HG03442 (cell line): ENCODE measurements at regions not wholly inside any gene's neighbourhood (a gene's known extent, or its start where the extent isn't known, plus 50 kb on each side); places are given as distances from the start of the nearest gene placed in this dataset.
"Not testable (repeated sequence)": the region's sequence is repeated elsewhere in the genome, so short reads cannot be mapped to it uniquely, and the experiment has no call there.

Source experiments
- ATAC-seq: cut with Tn5 transposase; IDR thresholded peaks from one replicate; pipeline ENCODE4 v1.9.1; 2021; ENCODE audit warnings: mild to moderate bottlenecking, moderate library complexity; ENCODE audit not compliant: unreplicated experiment

DNA sequence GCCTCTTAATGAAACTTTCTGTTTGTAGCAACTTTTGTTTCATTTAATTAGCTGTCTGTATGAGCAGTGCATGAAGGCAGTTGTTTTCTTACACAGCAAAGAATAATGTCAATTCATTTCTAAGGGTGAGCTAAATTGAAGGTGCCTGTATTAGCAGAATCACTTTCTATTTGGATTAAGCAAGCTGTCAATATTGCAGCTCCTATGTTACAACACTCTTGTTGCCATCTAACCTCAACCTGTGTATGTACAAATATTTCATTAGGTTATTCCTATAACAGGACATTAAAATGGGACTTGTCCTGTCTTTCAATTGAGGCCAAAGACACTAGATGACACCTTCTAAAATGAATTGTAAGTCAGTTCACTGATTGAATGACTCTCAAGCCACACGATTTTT, 647.5 kb downstream of the UTRN start:
- ATAC-seq: no peak

DNA sequence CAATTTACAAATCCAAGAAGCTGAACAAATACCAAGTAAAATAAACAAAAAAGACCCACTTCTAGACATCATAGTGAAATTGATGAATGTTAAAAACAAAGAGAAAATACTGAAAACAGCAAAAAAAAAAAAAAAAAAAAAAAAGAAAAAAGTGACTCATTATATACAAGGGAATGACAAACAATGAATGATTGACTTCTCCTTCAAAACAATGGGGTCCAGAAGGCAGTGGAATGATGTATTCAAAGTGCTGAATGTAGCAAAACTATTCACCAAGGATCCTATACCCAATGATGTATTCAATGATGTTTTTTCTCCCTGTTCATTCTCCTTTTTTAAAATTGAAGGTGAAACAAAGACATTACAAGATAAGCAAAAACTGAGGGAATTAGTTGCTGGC, 650.0 kb downstream of the UTRN start:
- ATAC-seq: no peak

DNA sequence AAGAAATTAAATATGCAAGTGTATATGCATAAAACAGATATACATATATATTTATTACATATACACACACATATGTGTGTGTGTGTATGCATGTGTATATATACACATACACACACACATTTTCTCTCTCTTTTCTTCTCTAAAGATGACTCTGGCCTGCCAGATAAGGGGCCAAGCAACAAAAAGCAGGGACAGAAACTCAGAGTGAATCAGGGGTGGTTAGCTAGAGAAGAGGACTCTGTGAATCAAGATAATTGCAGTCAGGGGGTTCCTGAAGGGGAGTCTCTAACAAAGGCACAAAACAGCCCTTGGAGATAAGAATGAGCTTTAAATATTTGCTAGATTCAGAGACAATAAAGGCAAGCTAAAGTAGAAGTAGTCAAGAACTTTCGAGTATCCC, 650.5 kb downstream of the UTRN start:
- ATAC-seq: no peak

DNA sequence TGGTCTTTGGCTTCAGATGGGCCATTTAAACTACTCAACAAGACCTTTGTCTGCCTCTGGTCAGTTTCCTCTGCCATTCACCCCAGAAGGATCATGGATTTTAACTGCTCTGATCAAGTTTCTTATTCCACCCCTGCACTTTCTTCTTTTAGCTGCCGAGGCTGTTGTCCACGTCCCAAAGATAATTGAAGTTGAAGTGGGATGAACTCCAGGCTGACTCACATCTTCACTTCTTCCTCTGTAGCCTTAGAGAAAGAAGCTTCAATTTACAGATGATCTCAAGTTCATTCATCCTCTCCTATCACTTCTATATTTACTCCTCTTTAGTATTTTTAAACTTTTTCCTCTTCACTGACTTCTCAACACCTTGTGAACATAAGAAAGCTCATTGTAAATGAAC, 651.6 kb downstream of the UTRN start:
- no peak for ATAC-seq

DNA sequence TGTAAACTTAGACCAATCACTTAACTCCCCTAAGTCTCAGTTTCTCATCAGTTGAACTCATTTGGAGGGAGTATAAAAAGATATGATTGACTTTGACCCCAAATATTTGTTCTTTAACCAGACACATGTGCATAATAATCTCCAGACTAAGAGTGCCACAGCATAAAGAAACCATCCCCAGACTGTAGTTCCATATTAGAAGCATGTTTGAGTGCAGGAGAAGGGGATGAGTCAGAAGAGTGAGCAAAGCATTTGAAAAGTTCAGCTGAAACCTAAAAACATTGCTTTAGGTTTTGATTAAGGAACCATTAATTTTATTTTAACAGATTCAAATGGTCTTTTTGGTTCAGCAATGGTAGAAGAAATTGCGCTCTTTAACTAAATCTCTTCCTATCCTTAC, 654.8 kb downstream of the UTRN start:
- no peak for ATAC-seq

DNA sequence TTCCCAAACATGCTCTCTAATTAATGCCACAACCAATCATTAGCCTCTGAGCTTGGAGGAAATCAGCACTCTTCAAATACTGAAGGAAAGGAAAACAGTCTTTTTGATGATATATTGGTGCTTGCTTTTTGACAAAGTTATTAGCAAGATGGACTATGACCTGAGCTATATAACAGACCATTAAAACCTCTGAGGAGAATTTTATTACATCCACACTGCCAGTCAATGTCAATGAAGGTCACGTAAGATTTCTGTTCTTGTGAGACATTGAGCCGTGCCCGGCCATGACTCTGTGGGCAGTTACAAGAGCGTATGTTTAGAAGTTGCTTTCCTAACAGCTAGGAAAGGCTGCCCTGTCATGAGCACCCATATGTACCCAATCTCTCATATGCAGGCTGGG, 659.0 kb downstream of the UTRN start:
- no peak for ATAC-seq

DNA sequence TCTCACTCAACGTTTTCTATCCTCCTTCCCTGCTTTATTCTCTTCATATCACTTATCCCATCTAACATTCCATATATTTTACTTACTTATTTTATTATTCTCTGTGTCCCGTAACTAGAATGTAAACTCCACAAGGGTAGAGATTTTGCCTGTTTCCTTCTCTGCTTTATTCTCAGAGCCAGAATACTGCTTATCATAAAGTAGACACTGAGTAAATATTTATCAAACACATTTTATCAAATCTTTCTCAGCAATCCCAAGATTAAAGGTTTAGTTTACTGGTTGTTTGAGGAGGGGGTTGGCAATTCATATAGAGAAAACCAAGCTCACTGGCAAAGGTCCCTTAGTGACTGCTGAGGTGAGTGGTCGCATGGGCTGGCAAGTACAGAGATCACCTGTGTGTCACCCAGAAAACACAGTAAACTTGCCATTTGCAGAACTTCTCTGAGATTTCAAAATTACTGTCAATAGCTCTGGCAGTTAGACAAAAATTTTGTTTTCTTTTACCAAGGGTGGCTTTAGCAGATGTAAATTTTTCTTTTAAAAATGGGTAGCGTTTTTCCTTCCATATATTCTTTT, 662.4 kb downstream of the UTRN start:
- ATAC-seq: no peak

DNA sequence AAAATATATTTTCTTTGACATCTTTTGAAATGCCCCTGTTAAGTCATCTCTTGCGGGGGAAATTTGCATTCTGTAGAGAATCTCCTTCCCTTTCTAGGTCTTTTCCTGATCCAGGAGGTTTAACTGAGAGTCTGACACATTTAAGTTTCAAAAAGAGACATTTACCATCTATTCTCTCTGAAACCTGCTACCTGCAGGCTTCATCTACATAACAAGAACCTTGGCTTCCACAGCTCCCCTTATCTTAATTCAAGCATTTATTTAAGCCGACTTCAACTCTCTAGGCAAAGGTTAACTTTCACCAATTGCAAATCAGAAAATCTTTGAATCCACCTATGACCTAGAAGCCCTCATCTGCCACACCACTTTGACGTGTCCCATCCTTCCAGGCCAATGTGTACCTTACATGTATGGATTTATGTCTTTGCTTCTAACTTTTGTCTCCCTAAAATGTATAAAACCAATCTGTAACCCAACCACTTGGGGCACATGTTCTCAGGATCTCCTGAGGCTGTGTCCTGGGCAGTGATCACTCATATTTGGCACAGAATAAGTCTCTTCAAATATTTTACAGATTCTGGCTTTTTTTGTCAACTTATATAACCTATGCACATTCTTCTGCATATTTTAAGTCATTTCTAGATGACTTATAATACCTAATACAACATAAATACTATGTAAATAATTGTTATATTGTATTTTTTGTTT, 666.7 kb downstream of the UTRN start:
- no peak for ATAC-seq

DNA sequence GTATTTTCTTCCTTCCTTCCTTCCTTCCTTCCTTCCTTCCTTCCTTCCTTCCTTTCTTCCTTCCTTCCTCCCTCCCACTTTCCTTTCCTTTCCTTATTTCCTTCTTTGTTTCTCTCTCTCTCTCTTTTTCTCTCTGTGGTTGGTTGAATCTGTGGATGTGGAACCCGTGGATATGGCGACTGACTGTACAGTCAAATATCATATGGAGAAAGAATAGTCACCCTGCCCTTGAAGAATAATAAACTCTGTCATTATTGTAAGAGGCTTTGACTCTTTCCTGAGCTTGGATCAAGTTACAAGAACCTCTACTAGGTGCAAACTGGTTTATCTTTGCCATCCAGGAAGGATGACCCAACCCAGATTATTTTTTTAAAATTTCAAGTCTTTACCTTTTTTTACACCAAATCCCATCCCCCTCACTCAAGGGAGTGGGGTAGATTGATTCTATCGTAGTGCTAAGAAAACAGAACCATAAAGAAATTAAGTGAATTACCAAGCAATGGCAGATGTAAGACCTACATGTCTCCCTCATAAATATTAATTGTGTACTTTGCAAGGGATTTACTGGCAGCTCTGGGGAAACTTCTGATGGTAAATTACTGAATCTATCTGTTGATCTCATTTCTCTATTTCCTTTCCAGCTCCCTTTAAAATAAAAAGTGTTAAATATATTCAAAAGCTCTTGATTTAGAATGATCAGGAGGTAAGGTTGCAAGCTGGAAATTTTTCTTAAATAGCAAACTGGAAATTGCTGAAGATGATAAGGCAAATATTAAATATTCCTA, 667.5 kb downstream of the UTRN start:
- no peak for ATAC-seq

DNA sequence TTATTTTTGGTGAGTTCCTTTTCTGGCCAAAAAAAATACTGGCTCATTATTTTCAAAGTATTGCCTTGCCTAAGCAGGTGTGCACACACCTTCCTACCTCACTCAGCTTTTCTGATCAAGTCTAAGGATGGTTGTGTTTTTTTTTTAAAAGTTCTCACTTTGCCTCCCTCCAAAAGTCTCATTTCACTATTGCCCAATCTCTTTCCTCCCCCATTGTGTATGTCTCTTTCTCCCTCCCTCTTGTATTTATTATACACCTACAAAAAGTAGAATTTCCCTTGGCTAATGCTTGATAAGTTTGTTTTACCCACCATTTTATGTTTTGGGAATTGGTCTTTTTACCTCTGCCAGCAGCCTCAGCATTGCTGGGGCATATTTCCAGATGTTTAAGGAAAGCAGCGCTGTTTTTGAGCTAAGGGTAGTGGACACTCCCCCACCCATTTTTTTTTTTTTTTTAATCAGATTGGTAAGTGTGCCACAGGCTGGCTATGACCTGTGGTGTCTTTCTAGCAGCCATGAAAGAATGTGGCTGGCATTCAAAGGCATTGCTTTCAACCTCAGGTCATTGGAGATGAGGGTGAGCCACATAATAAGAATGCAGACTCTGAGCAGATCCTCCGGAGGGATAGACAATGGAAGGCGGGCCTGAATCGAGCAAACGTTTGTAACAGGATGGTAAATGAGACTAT, 668.6 kb downstream of the UTRN start:
- no peak for ATAC-seq

DNA sequence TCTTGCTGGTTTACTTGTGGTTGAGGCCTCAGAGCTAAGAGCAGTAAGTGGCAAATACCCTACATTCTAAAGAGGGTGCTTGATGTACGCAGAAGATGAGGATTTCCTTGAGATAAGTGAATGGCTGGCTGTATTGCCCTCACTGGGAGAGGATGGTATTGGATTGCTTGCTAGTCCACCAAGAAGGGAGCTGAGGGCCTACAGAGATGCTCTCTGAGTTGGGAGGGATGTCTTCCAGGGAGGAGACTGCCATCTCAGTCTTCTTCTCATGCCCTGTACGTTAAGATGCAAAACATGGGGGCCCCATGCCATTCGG, 669.1 kb downstream of the UTRN start:
- ATAC-seq: no peak

DNA sequence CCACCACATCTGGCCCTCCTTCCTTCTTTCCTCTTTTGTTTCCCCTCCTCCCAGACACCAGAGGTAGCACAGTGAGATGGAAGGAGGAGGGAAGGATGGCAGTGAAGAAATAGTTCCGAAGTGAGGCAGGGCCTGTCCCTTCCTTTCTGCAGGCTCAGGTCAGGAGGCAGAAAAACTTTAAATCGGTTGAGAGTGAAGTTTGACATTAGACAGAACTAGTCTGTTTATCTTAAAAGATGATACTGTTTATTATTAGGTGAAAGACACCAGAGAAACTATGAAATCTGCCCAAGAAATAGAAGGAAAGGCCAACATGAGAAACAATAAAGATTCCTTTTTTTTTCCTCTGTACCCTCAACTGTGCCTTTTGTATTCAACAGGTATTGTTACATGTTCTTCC, 670.3 kb downstream of the UTRN start:
- ATAC-seq: no peak

DNA sequence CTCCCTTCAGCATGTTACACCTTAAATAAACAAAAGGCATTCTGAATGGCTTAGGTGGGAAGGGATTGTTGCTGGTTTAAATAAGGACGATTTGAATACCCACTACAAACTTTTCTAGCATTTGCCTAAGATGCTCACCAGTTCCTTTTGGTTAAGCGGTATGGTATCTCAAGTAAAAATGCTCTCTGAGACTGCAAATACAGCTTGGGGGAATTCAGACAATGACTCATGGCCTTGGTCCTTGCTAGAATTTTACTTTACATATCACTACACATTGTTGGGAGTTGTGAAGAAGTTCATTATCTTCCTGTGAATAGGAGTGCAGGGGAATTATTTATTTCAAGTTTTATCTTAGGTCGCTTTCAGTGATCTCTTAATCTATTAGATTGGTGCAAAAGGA, 670.7 kb downstream of the UTRN start:
- ATAC-seq: no peak

DNA sequence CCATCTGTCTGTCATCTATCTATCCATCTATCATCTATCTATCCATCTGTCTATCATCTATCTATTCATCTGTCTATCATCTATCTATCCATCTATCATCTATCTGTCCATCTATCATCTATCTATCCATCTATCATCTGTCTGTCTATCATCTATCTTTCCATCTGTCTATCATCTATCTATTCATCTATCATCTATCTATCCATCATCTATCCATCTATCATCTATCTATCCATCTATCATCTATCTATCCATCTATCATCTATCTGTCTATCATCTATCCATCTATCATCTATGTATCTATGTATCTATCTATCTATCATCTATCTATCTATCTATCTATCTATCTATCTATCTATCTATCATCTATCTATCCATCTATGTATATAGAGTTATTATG, 671.6 kb downstream of the UTRN start:
- not testable (repeated sequence) for ATAC-seq

DNA sequence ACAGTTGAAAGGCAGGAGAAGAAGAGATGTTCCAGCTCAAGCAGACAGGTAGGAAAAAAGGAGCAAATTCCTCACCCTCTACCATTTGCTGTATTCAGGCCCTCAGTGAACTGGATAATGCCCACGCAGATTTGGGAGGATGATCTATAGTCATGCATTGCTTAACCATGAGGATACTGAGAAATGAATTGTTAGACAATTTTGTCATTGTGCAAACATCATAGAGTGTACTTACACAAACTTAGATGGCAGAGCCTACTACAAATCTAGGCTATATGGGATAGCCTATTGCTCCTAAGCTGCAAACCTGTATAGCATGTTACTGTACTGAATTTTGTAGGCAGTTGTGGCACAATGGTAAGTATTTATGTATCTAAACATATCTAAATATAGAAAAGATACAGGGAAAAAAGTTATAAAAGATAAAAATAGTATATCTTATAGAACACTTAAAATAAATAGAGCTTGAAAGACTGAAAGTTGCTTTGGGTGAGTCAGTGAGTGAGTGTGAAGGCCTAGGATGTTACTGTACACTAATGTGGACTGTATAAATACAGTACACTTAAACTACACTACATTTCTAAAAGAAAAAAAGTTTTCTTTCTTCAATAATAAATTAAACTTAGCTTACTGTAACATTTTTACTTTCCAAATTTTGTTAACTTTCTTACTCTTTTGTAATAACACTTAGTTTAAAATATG, 672.3 kb downstream of the UTRN start:
- no peak for ATAC-seq

DNA sequence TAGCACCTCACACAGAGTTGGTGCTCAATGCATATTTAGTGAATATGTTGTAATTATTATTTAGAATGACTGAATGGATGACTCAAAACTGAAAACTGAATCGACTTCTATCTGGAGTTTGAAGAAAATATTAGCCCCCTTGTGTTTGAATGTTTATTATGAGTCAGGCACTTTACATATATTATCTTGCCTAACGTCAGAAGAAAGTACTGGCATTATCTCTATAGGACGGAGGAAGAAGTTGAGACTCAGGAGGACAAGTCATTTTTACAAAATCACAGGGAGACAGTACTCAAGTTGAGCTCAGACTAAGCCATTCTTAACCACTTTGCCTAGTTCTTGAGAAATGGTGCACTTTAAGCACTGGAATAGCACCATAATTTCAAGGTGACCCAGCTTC, 684.0 kb downstream of the UTRN start:
- ATAC-seq: no peak

DNA sequence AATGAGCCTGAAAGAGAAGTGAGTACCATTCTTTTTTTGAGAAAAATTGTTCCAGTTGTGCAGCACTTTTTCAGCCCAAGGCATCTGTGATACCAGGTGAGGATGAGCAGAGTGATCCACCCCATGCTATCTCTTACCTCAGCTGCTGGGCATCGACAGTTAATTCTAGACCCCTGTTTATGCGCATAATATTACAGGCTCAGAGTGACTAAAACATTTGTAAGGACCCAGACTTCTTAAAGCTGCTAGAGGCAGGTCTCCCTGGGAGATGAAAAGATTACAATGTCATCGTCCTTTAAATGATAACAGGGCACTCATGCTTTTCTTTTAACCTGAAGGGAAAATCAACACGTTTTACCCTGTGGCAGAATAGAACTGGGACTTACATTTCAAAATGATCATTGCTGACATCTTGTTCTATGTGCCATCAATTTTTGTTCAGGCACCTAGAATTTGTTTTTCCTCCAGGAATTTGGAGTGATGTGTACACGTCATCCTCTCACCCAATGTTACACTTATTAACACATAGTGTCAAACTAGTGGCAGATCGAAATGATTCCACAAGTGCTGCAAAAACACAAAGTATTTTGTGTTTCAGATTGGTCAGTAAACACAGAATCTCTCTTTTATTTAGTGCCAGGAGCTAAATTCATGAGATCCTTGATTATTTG, 684.6 kb downstream of the UTRN start:
- ATAC-seq: no peak

DNA sequence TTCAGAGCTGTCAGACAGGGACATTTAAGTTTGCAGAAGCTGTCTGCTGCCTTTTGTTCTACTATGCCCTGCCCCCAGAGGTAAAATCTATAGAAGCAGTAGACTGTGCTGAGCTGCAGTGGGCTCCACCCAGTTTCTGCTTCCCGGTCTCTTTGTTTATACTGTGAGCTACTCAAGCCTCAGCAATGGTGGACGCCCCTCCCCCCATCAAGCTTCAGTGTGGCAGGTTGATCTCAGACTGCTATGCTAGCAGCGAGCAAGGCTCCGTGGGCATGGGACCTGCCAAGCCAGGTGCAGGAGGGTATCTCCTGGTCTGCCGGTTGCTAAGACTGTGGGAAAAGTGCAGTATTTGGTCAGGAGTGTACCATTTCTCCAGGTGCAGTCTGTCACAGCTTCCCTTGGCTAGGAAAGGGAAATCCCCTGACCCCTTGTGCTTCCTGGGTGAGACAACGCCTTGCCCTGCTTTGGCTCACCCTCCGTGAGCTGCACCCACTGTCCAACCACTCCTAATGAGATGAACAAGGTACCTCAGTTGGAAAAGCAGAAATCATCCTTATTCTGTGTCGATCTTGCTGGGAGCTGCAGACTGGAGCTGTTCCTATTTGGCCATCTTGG, 692.2 kb downstream of the UTRN start:
- ATAC-seq: not testable (repeated sequence)

DNA sequence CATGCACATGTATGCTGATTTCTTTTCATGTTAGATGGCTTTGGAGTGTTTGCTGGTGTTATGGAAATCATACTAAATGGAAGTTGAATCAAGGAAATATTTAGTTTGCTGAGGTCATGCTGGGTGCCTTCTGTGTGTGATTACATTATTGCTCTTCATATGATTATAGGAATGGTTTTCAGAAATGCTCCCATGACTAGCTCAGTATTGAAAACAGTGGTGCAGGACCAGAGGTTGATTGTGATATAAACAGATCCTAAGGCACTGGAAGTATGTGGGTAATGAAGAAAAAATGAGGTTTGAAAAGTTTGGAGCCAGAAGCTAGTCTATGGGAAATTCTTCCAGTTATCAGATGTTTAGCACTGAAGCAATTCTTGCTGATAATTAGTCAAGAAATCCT, 693.1 kb downstream of the UTRN start:
- no peak for ATAC-seq

DNA sequence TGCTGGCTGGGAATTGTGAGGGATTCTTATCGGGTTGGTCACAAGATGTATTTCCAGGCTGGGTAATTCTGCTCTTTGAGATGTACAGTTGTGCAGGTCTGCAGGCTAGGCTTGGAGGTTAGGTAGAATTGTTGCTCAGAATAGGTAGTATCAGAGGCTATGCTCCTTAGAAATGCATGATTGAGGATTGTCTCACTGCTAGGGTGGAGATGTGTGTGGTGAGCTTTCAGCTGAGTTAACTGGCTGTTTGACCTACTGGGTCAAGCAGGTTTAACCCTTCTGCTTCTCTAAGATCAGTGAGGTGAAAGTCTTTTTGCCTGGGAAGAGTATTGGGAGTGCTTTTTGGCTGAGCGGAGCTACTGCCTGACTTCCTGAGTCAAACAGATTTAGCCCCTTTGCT, 701.1 kb downstream of the UTRN start:
- no peak for ATAC-seq
